Ishikawa (cell line): ENCODE measurements at regions not wholly inside any gene's neighbourhood (a gene's known extent, or its start where the extent isn't known, plus 50 kb on each side); places are given as distances from the start of the nearest gene placed in this dataset.

Experiments used
- EP300 ChIP-seq: IDR thresholded peaks from 2 replicates; pipeline ENCODE4 v1.6.1; 2012; ENCODE audit warnings: borderline replicate concordance
- TAF1 ChIP-seq: IDR thresholded peaks from 2 replicates; pipeline ENCODE4 v1.6.1; 2012; ENCODE audit warnings: low read depth, mild to moderate bottlenecking
- ZBTB7A ChIP-seq: IDR thresholded peaks from 2 replicates; pipeline ENCODE4 v1.6.1; 2012; ENCODE audit warnings: low read depth
- TF ChIP-seq, protein P1 (sequence below): IDR thresholded peaks from 2 replicates; pipeline ENCODE4 v1.6.1; 2012
- TF ChIP-seq, protein P2 (sequence below): IDR thresholded peaks from 2 replicates; pipeline ENCODE4 v1.6.1; 2012
- TF ChIP-seq, protein P3 (sequence below): IDR thresholded peaks from 2 replicates; pipeline ENCODE4 v1.6.1; 2012; ENCODE audit warnings: low read depth, mild to moderate bottlenecking

DNA sequence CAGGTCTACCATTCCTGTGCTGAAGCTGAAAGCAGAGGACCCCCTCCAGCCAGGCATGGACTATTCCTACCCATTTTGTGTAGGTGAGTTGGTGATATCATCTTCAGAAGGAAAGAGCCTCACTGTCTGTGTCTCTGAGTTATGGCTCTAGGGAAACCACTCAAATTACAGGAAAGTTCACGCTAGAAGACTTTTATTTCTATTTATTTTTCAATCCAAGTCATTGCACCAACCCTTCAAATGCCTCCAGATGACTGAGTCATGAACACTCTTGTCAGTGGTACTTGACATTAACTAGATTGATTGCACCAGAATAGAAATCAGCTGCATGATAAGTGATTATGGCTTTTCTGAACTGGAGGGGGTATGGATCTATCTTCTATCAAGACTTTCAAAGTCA lies 338.4 kb downstream of the MBD2 start:
- TF ChIP-seq, protein P1, sequence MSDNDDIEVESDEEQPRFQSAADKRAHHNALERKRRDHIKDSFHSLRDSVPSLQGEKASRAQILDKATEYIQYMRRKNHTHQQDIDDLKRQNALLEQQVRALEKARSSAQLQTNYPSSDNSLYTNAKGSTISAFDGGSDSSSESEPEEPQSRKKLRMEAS, result no peak
- TF ChIP-seq EP300 (no peak), TAF1 (no peak), ZBTB7A (no peak)
- TF ChIP-seq, protein P2, sequence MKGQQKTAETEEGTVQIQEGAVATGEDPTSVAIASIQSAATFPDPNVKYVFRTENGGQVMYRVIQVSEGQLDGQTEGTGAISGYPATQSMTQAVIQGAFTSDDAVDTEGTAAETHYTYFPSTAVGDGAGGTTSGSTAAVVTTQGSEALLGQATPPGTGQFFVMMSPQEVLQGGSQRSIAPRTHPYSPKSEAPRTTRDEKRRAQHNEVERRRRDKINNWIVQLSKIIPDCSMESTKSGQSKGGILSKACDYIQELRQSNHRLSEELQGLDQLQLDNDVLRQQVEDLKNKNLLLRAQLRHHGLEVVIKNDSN, result no peak
- TF ChIP-seq, protein P3, sequence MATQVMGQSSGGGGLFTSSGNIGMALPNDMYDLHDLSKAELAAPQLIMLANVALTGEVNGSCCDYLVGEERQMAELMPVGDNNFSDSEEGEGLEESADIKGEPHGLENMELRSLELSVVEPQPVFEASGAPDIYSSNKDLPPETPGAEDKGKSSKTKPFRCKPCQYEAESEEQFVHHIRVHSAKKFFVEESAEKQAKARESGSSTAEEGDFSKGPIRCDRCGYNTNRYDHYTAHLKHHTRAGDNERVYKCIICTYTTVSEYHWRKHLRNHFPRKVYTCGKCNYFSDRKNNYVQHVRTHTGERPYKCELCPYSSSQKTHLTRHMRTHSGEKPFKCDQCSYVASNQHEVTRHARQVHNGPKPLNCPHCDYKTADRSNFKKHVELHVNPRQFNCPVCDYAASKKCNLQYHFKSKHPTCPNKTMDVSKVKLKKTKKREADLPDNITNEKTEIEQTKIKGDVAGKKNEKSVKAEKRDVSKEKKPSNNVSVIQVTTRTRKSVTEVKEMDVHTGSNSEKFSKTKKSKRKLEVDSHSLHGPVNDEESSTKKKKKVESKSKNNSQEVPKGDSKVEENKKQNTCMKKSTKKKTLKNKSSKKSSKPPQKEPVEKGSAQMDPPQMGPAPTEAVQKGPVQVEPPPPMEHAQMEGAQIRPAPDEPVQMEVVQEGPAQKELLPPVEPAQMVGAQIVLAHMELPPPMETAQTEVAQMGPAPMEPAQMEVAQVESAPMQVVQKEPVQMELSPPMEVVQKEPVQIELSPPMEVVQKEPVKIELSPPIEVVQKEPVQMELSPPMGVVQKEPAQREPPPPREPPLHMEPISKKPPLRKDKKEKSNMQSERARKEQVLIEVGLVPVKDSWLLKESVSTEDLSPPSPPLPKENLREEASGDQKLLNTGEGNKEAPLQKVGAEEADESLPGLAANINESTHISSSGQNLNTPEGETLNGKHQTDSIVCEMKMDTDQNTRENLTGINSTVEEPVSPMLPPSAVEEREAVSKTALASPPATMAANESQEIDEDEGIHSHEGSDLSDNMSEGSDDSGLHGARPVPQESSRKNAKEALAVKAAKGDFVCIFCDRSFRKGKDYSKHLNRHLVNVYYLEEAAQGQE, result no peak
